Activated naive CD4-positive, alpha-beta T cell treated with anti-CD3 and anti-CD28 coated beads, Interleukin-2, amount 50 U/mL, for 24 hours (primary cell): ENCODE measurements at regions not wholly inside any gene's neighbourhood (a gene's known extent, or its start where the extent isn't known, plus 50 kb on each side); places are given as distances from the start of the nearest gene placed in this dataset.

Experiments
- H3K27ac Mint-ChIP-seq: one replicate; pipeline ENCODE4 v1.8.0; 2021; ENCODE audit warnings: mild to moderate bottlenecking, mixed read lengths
- H3K27me3 Mint-ChIP-seq: one replicate; pipeline ENCODE4 v1.8.0; 2021; ENCODE audit warnings: mixed read lengths
- H3K36me3 Mint-ChIP-seq: one replicate; pipeline ENCODE4 v1.8.0; 2021; ENCODE audit warnings: mixed read lengths
- H3K4me1 Mint-ChIP-seq: one replicate; pipeline ENCODE4 v1.8.0; 2021; ENCODE audit warnings: mixed read lengths
- H3K4me3 Mint-ChIP-seq: one replicate; pipeline ENCODE4 v1.8.0; 2021; ENCODE audit warnings: mild to moderate bottlenecking, mixed read lengths
- H3K9me3 Mint-ChIP-seq: one replicate; pipeline ENCODE4 v1.8.0; 2021; ENCODE audit warnings: mixed read lengths

DNA sequence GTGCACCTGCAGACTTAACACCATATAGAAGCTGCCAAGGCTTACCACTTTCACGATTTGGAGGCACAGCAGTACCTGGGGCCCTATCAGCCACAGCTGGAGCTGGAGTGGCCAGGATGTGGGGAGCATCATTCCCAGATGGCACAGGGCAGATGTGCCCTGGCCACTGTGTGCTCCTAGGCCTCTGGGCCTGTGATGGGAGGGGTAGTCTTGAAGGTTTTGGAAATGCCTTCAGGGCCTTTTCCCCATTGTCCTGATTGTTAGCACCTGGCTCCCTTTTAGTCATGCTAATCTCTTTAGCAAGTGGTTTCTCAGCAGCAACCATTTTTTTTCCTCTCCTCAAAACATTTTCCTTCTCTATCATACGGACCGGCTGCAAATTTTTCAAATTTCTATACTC, 490.2 kb downstream of the RAB28 start:
- H3K27ac Mint-ChIP-seq: no peak overlapping the region
- H3K27me3 Mint-ChIP-seq: no peaks in the 10 kb centered on the region

GRCh38 chr4:12987284-12987683, 496.9 kb downstream of the RAB28 start:
- H3K9me3 Mint-ChIP-seq: no peaks in the 10 kb centered on the region
- H3K27me3 Mint-ChIP-seq: peaks cover 2% of the 10 kb centered on the region
- H3K4me3 Mint-ChIP-seq: no peak overlapping the region
- no peaks in the 10 kb centered on the region for H3K36me3 Mint-ChIP-seq
- H3K27ac Mint-ChIP-seq: no peak overlapping the region
- H3K4me1 Mint-ChIP-seq: no peaks in the 10 kb centered on the region

More for the DNA sequence above, 490.2 kb downstream of the RAB28 start:
- Mint-ChIP-seq H3K4me3 (no peak overlapping the region), H3K9me3 (peaks cover 9% of the 10 kb centered on the region), H3K36me3 (no peaks in the 10 kb centered on the region), H3K4me1 (no peaks in the 10 kb centered on the region)

- no peak overlapping the region for H3K27ac Mint-ChIP-seq
- H3K27me3 Mint-ChIP-seq: peaks cover 2% of the 10 kb centered on the region
- H3K4me1 Mint-ChIP-seq: no peaks in the 10 kb centered on the region
- H3K4me3 Mint-ChIP-seq: no peak overlapping the region
- no peaks in the 10 kb centered on the region for H3K36me3 Mint-ChIP-seq
- H3K9me3 Mint-ChIP-seq: no peaks in the 10 kb centered on the region
These were observed 504.3 kb downstream of the RAB28 start for GRCh38 chr4:12979797-12980196.

DNA sequence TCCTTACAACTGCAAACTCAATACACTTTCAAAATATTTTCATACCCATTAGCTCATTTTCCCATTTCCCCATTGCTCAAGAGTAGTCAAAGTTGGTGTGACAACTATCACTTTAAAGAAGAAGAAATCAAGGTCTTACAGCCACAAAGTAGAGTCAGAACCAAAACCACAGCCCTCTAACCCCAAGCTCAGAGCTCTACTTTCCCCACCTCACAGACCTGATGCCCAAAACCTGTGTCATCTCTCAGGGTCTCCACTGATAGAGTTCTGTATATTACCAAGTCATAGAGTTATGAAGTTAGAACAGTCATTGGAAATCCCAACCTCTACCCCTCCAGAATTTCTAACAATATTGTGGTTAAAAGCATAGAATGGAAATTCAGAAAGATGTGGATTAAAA, 505.8 kb downstream of the RAB28 start:
- H3K4me3 Mint-ChIP-seq: no peak overlapping the region
- no peaks in the 10 kb centered on the region for H3K4me1 Mint-ChIP-seq
- H3K9me3 Mint-ChIP-seq: no peaks in the 10 kb centered on the region
- no peak overlapping the region for H3K27ac Mint-ChIP-seq
- H3K27me3 Mint-ChIP-seq: no peaks in the 10 kb centered on the region
- H3K36me3 Mint-ChIP-seq: no peaks in the 10 kb centered on the region

- Mint-ChIP-seq H3K36me3 (no peaks in the 10 kb centered on the region), H3K4me3 (no peak overlapping the region), H3K9me3 (no peaks in the 10 kb centered on the region), H3K4me1 (no peaks in the 10 kb centered on the region), H3K27me3 (no peaks in the 10 kb centered on the region), H3K27ac (no peak overlapping the region)
These were observed 508.6 kb downstream of the RAB28 start for GRCh38 chr4:12975511-12975910.

GRCh38 chr4:12973522-12973921, 510.6 kb downstream of the RAB28 start:
- no peak overlapping the region for H3K27ac Mint-ChIP-seq
- no peaks in the 10 kb centered on the region for H3K9me3 Mint-ChIP-seq
- no peak overlapping the region for H3K4me3 Mint-ChIP-seq
- H3K4me1 Mint-ChIP-seq: no peaks in the 10 kb centered on the region
- no peaks in the 10 kb centered on the region for H3K27me3 Mint-ChIP-seq
- H3K36me3 Mint-ChIP-seq: no peaks in the 10 kb centered on the region

GRCh38 chr4:12968345-12968744, 515.8 kb downstream of the RAB28 start:
- peaks cover 2% of the 10 kb centered on the region for H3K36me3 Mint-ChIP-seq
- H3K4me3 Mint-ChIP-seq: no peak overlapping the region
- H3K9me3 Mint-ChIP-seq: peaks cover 4% of the 10 kb centered on the region
- H3K4me1 Mint-ChIP-seq: no peaks in the 10 kb centered on the region
- H3K27me3 Mint-ChIP-seq: no peaks in the 10 kb centered on the region
- H3K27ac Mint-ChIP-seq: no peak overlapping the region

GRCh38 chr4:12966726-12967125, 517.4 kb downstream of the RAB28 start:
- Mint-ChIP-seq H3K4me1 (no peaks in the 10 kb centered on the region), H3K27ac (no peak overlapping the region), H3K9me3 (peaks cover 4% of the 10 kb centered on the region), H3K4me3 (no peak overlapping the region), H3K27me3 (no peaks in the 10 kb centered on the region), H3K36me3 (peaks cover 2% of the 10 kb centered on the region)

DNA sequence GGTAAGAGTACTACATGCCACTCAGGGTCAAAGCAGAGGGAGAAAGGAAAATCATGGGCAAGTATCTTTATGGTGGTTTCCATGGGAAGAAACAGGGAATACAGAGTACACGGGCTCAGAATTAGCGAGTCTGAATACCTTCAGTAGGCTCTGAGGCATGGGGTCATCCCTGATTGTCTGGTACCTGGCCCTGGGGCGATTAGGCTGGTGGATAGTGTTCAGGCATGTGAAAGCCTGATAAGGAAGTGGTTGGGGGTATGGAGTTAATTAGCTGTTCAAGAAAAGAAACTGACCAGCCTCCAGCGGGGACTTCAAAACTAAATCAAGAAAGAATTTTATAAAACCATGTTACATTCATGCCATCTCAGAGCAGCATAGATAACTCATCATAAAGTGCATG, 518.8 kb downstream of the RAB28 start:
- Mint-ChIP-seq H3K27ac (no peak overlapping the region), H3K4me1 (no peaks in the 10 kb centered on the region), H3K4me3 (no peak overlapping the region), H3K27me3 (no peaks in the 10 kb centered on the region), H3K36me3 (peaks cover 2% of the 10 kb centered on the region), H3K9me3 (peaks cover 4% of the 10 kb centered on the region)

- H3K27me3 Mint-ChIP-seq: no peaks in the 10 kb centered on the region
These were observed 520.2 kb downstream of the RAB28 start for GRCh38 chr4:12963912-12964311.

DNA sequence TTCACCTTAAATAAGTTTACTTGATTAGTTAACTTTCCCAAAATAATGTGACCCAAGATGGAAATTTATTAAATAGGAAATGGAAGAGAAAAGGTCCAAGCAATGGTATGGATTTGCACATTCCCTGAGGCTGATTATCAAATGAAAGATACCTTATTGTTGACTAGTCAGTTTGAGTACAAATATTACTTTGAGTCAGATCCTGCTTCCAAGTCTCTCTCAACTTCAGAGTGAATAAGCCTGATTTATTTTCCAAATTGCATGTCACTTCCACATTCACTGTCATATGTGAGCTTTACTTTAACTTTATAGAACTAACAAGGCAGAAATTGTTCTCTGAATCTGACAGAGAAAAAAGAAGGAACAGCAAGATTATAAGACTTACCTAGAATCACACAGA, 520.8 kb downstream of the RAB28 start:
- Mint-ChIP-seq H3K27ac (no peak overlapping the region), H3K36me3 (peaks cover 2% of the 10 kb centered on the region), H3K4me3 (no peak overlapping the region), H3K4me1 (no peaks in the 10 kb centered on the region), H3K27me3 (no peaks in the 10 kb centered on the region), H3K9me3 (peaks cover 4% of the 10 kb centered on the region)

More at GRCh38 chr4:12963912-12964311, 520.2 kb downstream of the RAB28 start:
- Mint-ChIP-seq H3K36me3 (peaks cover 2% of the 10 kb centered on the region), H3K4me3 (no peak overlapping the region), H3K4me1 (no peaks in the 10 kb centered on the region), H3K27ac (no peak overlapping the region), H3K9me3 (peaks cover 4% of the 10 kb centered on the region)

GRCh38 chr4:12961713-12962112, 522.4 kb downstream of the RAB28 start:
- Mint-ChIP-seq H3K27ac (no peak overlapping the region), H3K9me3 (peaks cover under 1% of the 10 kb centered on the region), H3K4me3 (no peak overlapping the region), H3K27me3 (no peaks in the 10 kb centered on the region), H3K4me1 (no peaks in the 10 kb centered on the region), H3K36me3 (no peaks in the 10 kb centered on the region)

GRCh38 chr4:12958436-12958835, 525.7 kb downstream of the RAB28 start:
- Mint-ChIP-seq H3K27ac (no peak overlapping the region), H3K4me3 (no peak overlapping the region), H3K9me3 (no peaks in the 10 kb centered on the region), H3K4me1 (no peaks in the 10 kb centered on the region), H3K36me3 (no peaks in the 10 kb centered on the region), H3K27me3 (no peaks in the 10 kb centered on the region)

GRCh38 chr4:12957108-12957507, 527.0 kb downstream of the RAB28 start:
- Mint-ChIP-seq H3K36me3 (no peaks in the 10 kb centered on the region), H3K4me1 (no peaks in the 10 kb centered on the region), H3K27ac (no peak overlapping the region), H3K4me3 (no peak overlapping the region), H3K27me3 (no peaks in the 10 kb centered on the region), H3K9me3 (no peaks in the 10 kb centered on the region)

GRCh38 chr4:12956026-12956425, 528.1 kb downstream of the RAB28 start:
- H3K4me1 Mint-ChIP-seq: no peaks in the 10 kb centered on the region
- H3K4me3 Mint-ChIP-seq: no peak overlapping the region
- H3K9me3 Mint-ChIP-seq: no peaks in the 10 kb centered on the region
- no peaks in the 10 kb centered on the region for H3K27me3 Mint-ChIP-seq
- H3K27ac Mint-ChIP-seq: no peak overlapping the region
- H3K36me3 Mint-ChIP-seq: no peaks in the 10 kb centered on the region

DNA sequence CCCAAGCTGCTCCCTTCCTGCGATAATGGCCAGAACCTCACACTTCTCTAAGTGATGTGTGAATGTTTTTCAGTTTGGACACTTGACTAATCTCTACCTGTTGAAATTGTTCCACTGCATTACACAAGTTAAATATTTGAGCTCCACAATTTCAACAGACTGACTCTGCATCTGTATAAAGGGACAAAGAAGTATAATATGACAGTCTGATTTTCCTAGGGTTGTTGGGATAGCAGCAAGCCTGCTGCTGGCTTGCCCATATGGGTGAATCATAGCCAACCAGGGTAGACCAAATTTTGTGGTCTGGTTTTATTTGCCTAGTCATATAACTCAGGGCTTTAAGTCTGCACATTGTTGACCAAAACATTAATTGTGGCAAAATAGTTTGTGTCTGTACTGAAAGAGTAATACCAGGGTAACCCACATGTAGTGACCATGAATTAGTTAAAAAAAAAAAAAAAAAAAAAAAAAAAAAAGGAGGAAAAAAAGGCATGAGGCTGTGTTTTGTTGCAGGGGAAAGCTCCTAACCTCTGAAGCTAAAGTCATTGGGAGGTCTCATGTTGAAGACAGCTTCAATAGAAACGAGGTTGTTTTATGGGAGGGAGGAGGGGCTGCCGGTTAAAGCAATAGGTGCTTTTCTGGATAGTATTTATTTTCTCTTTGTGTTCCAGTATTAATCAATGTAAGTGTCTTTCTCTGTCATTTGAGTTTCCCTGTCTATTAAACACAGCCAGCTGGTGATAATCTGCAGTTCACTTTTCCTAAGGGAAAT, 534.2 kb downstream of the RAB28 start:
- peaks cover 3% of the 10 kb centered on the region for H3K27me3 Mint-ChIP-seq
- no peaks in the 10 kb centered on the region for H3K4me1 Mint-ChIP-seq

GRCh38 chr4:12943069-12943468, 541.1 kb downstream of the RAB28 start:
- no peak overlapping the region for H3K4me3 Mint-ChIP-seq
- H3K27ac Mint-ChIP-seq: no peak overlapping the region
- no peaks in the 10 kb centered on the region for H3K4me1 Mint-ChIP-seq
- H3K9me3 Mint-ChIP-seq: no peaks in the 10 kb centered on the region
- no peaks in the 10 kb centered on the region for H3K27me3 Mint-ChIP-seq
- H3K36me3 Mint-ChIP-seq: no peaks in the 10 kb centered on the region

More for the DNA sequence above, 534.2 kb downstream of the RAB28 start:
- no peak overlapping the region for H3K27ac Mint-ChIP-seq
- no peak overlapping the region for H3K4me3 Mint-ChIP-seq
- no peaks in the 10 kb centered on the region for H3K36me3 Mint-ChIP-seq
- no peaks in the 10 kb centered on the region for H3K9me3 Mint-ChIP-seq
